A673 (cell line): ENCODE measurements at regions not wholly inside any gene's neighbourhood (a gene's known extent, or its start where the extent isn't known, plus 50 kb on each side); places are given as distances from the start of the nearest gene placed in this dataset.

Experiments used
- BruUV-seq: library from RNA; stranded (reverse); fragments of 400-500 nt; replicated peaks from 2 replicates; lab custom pipeline; 2021; lab: Mats Ljungman, UMichigan
- CTCF ChIA-PET: fragments of 300-600 bp; sonication (Branson Sonifier 250); formaldehyde crosslinking; loops from one replicate; lab custom pipeline; 2022; ENCODE audit warnings: antibody characterized with exemption; lab: Charles Lee
- POLR2A ChIA-PET: fragments of 300-600 bp; sonication (Branson Sonifier 250); formaldehyde crosslinking; loops from one replicate; lab custom pipeline; 2022; ENCODE audit warnings: antibody characterized with exemption; ENCODE audit not compliant: low non-redundant PET; lab: Charles Lee
- DNase-seq: peaks from one replicate; pipeline ENCODE4 v3.0.0-alpha.2; 2015; ENCODE audit warnings: low spot score
- H3K27ac ChIP-seq: fragments of 200-600 bp; sonication (generic); 2 replicates; pipeline ENCODE4 v1.5.1; 2016; ENCODE audit warnings: mixed run types, low read depth, mild to moderate bottlenecking, mixed read lengths, antibody characterized with exemption, low read length; ENCODE audit not compliant: poor library complexity, severe bottlenecking
- H3K27me3 ChIP-seq: fragments of 200-600 bp; sonication (generic); replicated peaks from 2 replicates; pipeline ENCODE4 v1.6.1; 2017; ENCODE audit warnings: mixed run types, low read depth, mild to moderate bottlenecking, mixed read lengths, antibody characterized with exemption, low read length; ENCODE audit not compliant: insufficient read depth, poor library complexity
- H3K36me3 ChIP-seq: fragments of 200-600 bp; sonication (generic); 2 replicates; pipeline ENCODE4 v1.6.1; 2016; ENCODE audit warnings: mixed run types, mild to moderate bottlenecking, mixed read lengths, antibody characterized with exemption, low read length; ENCODE audit not compliant: insufficient read depth, poor library complexity, severe bottlenecking
- H3K4me1 ChIP-seq: fragments of 200-600 bp; sonication (generic); 2 replicates; pipeline ENCODE4 v1.6.1; 2017; ENCODE audit warnings: mixed run types, mild to moderate bottlenecking, mixed read lengths, antibody characterized with exemption, low read length; ENCODE audit not compliant: insufficient read depth, poor library complexity, severe bottlenecking
- H3K4me3 ChIP-seq: fragments of 200-600 bp; sonication (generic); 2 replicates; pipeline ENCODE4 v1.5.1; 2016; ENCODE audit warnings: low read depth, mixed run types, mild to moderate bottlenecking, mixed read lengths, low read length; ENCODE audit not compliant: poor library complexity, severe bottlenecking
- H3K9me3 ChIP-seq: fragments of 200-600 bp; sonication (generic); 2 replicates; pipeline ENCODE4 v1.6.1; 2016; ENCODE audit warnings: mixed run types, low read depth, mild to moderate bottlenecking, mixed read lengths, antibody characterized with exemption, low read length; ENCODE audit not compliant: poor library complexity, severe bottlenecking
- EZH2 ChIP-seq: fragments of 200-600 bp; sonication (generic); IDR thresholded peaks from 2 replicates; pipeline ENCODE4 v1.6.1; 2017; ENCODE audit warnings: borderline replicate concordance, low read depth, mild to moderate bottlenecking, mixed read lengths, antibody characterized with exemption, low read length; ENCODE audit not compliant: poor library complexity, severe bottlenecking
- intact Hi-C: fragments of 100-400 bp; cut with micrococcal nuclease; formaldehyde crosslinking; loops from one replicate; pipeline ENCODE4 v1.10.0; 2022; ENCODE audit not compliant: unreplicated experiment
- TF ChIP-seq, protein P1 (sequence below): fragments of 300-800, 200-600 bp; sonication (generic); conservative IDR thresholded peaks from 2 replicates; pipeline ENCODE4 v1.5.1; 2017; ENCODE audit warnings: low read depth, mild to moderate bottlenecking, antibody characterized with exemption, low read length, moderate library complexity, mixed read lengths

DNA sequence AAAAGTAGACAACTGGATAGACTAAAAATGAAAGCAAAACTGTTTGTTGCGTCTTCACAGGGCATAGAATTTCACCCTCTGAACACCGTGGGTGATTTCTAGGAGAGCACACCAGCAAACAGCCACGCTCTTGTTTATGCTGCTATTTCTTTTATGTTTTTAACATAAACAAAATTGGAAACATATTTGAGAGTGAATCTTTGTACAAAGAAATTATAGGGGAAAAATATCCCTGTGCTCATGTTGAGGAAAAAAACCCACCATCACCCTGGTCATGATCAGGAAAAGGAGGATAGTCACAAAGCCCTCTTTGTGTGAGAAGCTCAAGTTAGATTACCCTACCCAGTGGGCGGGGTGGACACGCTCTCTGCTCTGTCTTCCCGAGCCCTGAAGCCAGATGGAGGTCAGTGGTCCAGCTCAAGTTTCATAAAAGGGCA is 313.3 kb downstream of the SATB1 start:
- BruUV-seq, result no TSS peak
- H3K27me3 ChIP-seq, result no peaks in the 10 kb centered on the region
- no peak for DNase-seq
- ChIA-PET CTCF (no interaction called here), POLR2A (no interaction called here)
- intact Hi-C loops, result no loop called here
- TF ChIP-seq, protein P1, sequence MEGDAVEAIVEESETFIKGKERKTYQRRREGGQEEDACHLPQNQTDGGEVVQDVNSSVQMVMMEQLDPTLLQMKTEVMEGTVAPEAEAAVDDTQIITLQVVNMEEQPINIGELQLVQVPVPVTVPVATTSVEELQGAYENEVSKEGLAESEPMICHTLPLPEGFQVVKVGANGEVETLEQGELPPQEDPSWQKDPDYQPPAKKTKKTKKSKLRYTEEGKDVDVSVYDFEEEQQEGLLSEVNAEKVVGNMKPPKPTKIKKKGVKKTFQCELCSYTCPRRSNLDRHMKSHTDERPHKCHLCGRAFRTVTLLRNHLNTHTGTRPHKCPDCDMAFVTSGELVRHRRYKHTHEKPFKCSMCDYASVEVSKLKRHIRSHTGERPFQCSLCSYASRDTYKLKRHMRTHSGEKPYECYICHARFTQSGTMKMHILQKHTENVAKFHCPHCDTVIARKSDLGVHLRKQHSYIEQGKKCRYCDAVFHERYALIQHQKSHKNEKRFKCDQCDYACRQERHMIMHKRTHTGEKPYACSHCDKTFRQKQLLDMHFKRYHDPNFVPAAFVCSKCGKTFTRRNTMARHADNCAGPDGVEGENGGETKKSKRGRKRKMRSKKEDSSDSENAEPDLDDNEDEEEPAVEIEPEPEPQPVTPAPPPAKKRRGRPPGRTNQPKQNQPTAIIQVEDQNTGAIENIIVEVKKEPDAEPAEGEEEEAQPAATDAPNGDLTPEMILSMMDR, result no peak
- no peak for TF ChIP-seq EZH2
- no peaks in the 10 kb centered on the region for H3K4me1 ChIP-seq
- H3K36me3 ChIP-seq, result no peaks in the 10 kb centered on the region
- no peaks in the 10 kb centered on the region for H3K9me3 ChIP-seq
- H3K27ac ChIP-seq, result no peak overlapping the region
- no peak overlapping the region for H3K4me3 ChIP-seq

DNA sequence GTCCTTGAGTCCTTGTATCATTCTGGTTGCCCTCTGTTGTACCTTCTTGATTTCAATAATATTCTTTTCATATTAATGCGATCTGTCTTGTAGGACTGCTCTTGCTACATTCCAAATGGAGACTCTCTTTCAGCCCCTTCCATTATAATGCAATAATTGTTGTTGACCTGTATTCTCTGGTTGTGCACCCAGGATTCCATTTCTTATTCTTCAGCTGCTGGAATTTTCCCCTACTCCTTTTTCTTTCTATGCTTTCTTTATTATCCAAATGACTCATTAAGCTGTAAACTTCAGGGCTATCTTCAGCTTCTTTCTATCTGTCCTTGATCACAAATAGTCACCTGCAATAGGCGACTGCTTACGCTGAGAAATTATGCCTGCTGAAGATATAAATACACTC is 321.5 kb downstream of the SATB1 start:
- TF ChIP-seq, protein P1, result no peak
- TF ChIP-seq EZH2, result no peak
- Histone ChIP-seq H3K27me3 (no peaks in the 10 kb centered on the region), H3K27ac (no peak overlapping the region), H3K9me3 (no peaks in the 10 kb centered on the region), H3K4me1 (no peaks in the 10 kb centered on the region), H3K4me3 (no peak overlapping the region), H3K36me3 (no peaks in the 10 kb centered on the region)
- BruUV-seq, result no TSS peak
- POLR2A ChIA-PET, result interaction anchor here (0.7 kb wide), 1 partner anchor 75 kb away, joined by 3 read pairs; no protein-coding TSS in a partner anchor
- DNase-seq, result no peak
- CTCF ChIA-PET, result no interaction called here
- intact Hi-C loops, result no loop called here

DNA sequence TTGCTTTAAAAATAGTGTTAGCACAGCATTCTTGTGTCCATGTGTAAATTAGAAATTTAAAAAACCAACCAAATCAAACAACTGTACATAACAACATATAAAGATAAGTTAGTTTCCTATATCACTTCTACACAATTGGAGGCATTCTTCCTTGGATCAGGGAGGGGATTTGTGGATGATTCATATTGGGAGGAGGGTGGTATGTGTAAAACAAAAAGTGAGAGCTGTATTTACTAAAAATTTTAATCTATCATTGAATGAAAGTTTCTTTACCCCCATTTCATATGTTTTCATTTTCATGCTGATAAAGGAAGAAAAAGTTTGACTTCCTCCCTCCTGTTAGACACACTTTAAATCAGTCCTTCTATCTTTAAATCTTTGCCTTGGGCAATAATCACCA is 325.0 kb downstream of the SATB1 start:
- BruUV-seq, result no TSS peak
- TF ChIP-seq EZH2, result no peak
- TF ChIP-seq, protein P1, result no peak
- intact Hi-C loops, result no loop called here
- Histone ChIP-seq H3K27ac (no peak overlapping the region), H3K27me3 (no peaks in the 10 kb centered on the region), H3K9me3 (no peaks in the 10 kb centered on the region), H3K4me3 (no peak overlapping the region), H3K4me1 (no peaks in the 10 kb centered on the region), H3K36me3 (no peaks in the 10 kb centered on the region)
- ChIA-PET CTCF (no interaction called here), POLR2A (no interaction called here)
- no peak for DNase-seq
